ENCODE measurements at regions not wholly inside any gene's neighbourhood (a gene's known extent, or its start where the extent isn't known, plus 50 kb on each side); places are given as distances from the start of the nearest gene placed in this dataset.
A peak's percentile ranks its signal among the peaks of the same experiment; 100 is the strongest.

- no peak for DNase-seq
These were observed 1140.4 kb downstream of the EFNB2 start for GRCh38 chr13:105395041-105395440.

- DNase-seq, result no peak
These were observed 1146.1 kb downstream of the EFNB2 start for GRCh38 chr13:105389373-105389772.

- no peak for DNase-seq
These were observed 1158.0 kb downstream of the EFNB2 start for GRCh38 chr13:105377452-105377851.

- DNase-seq, result no peak
These were observed 1165.3 kb downstream of the EFNB2 start for GRCh38 chr13:105370011-105370650.

GRCh38 chr13:105368781-105369180, 1166.7 kb downstream of the EFNB2 start:
- no peak for DNase-seq

GRCh38 chr13:105365831-105366230, 1169.6 kb downstream of the EFNB2 start:
- DNase-seq, result no peak

- DNase-seq, result no peak
These were observed 1170.4 kb downstream of the EFNB2 start for GRCh38 chr13:105365021-105365550.

GRCh38 chr13:105364191-105364590, 1171.3 kb downstream of the EFNB2 start:
- DNase-seq, result no peak

- peak; percentile 49 for DNase-seq
These were observed 1171.9 kb downstream of the EFNB2 start for GRCh38 chr13:105363261-105364190.

GRCh38 chr13:105353654-105354053, 1181.8 kb downstream of the EFNB2 start:
- no peak for DNase-seq

- DNase-seq, result no peak
These were observed 1186.3 kb downstream of the EFNB2 start for GRCh38 chr13:105349082-105349723.

GRCh38 chr13:105346141-105346775, 1189.2 kb downstream of the EFNB2 start:
- no peak for DNase-seq

GRCh38 chr13:105345730-105346129, 1189.7 kb downstream of the EFNB2 start:
- DNase-seq, result no peak

- no peak for DNase-seq
These were observed 1190.3 kb downstream of the EFNB2 start for GRCh38 chr13:105345131-105345530.

GRCh38 chr13:105343134-105343806, 1192.2 kb downstream of the EFNB2 start:
- DNase-seq, result no peak

- DNase-seq, result no peak
These were observed 1193.1 kb downstream of the EFNB2 start for GRCh38 chr13:105342281-105342820.

GRCh38 chr13:105341758-105342157, 1193.7 kb downstream of the EFNB2 start:
- DNase-seq, result no peak

- no peak for DNase-seq
These were observed 1194.2 kb downstream of the EFNB2 start for GRCh38 chr13:105341256-105341655.

GRCh38 chr13:105340061-105340606, 1195.3 kb downstream of the EFNB2 start:
- no peak for DNase-seq

GRCh38 chr13:105338773-105339172, 1196.7 kb downstream of the EFNB2 start:
- no peak for DNase-seq

GRCh38 chr13:105338006-105338405, 1197.5 kb downstream of the EFNB2 start:
- DNase-seq, result no peak
